Stomach (tissue), 8 donors: ENCODE measurements at regions not wholly inside any gene's neighbourhood (a gene's known extent, or its start where the extent isn't known, plus 50 kb on each side); places are given as distances from the start of the nearest gene placed in this dataset.

ENCODE experiments used
- DNase-seq, 2 donors: peaks; one replicate each; pipeline versions ENCODE4 v3.0.0 to v3.0.0-alpha.2; 2013 to 2019
- H3K27ac ChIP-seq, 5 donors: fragments of 200-600 bp in 4 of 5; sonication (generic) in 4 of 5; one replicate each; pipeline ENCODE4 v1.5.1; 2013 to 2019; ENCODE audit warnings: mild to moderate bottlenecking in 1 of 5, moderate library complexity in 1 of 5
- H3K27me3 ChIP-seq, 3 donors: fragments of 200-600 bp; sonication (generic); one replicate each; pipeline ENCODE4 v1.5.1; 2017 to 2019; ENCODE audit warnings: mixed run types in 1 of 3
- H3K36me3 ChIP-seq, 4 donors: fragments of 200-600 bp; sonication (generic); 1 replicate in 3 of 4; 2 replicates in 1 of 4; pipeline ENCODE4 v1.5.1; 2016 to 2019
- H3K4me1 ChIP-seq, 4 donors: fragments of 200-600 bp; sonication (generic); one replicate each; pipeline ENCODE4 v1.5.1; 2016 to 2019
- H3K4me3 ChIP-seq, 4 donors: fragments of 200-600 bp; sonication (generic) in 3 of 4; one replicate each; pipeline ENCODE4 v1.5.1; 2016 to 2019; ENCODE audit warnings: mild to moderate bottlenecking in 1 of 4
- H3K9me3 ChIP-seq, 4 donors: fragments of 200-600 bp; sonication (generic); one replicate each; pipeline ENCODE4 v1.5.1; 2016 to 2019
- EP300 ChIP-seq: sonication (generic); formaldehyde crosslinking; IDR thresholded peaks from one replicate; pipeline ENCODE4 v1.6.1; 2017; ENCODE audit warnings: antibody characterized with exemption
- POLR2A ChIP-seq, 4 donors: fragments of 450-650 bp; IDR thresholded peaks; one replicate each; pipeline ENCODE4 v1.6.1; 2016; ENCODE audit warnings: antibody characterized with exemption in 4 of 4, control low read depth in 2 of 4, mild to moderate bottlenecking in 1 of 4, moderate library complexity in 1 of 4
- POLR2AphosphoS5 ChIP-seq, 3 donors: sonication (generic); formaldehyde crosslinking; IDR thresholded peaks; one replicate each; pipeline ENCODE4 v1.6.1; 2016; ENCODE audit warnings: antibody characterized with exemption in 3 of 3
- WGBS, 5 donors: extraction: QIAGEN DNeasy Blood & Tissue Kit in 3 of 5; methylation state at CpG; one replicate each; pipeline versions ENCODE4 v1.1.5 to v1.1.7; 2013 to 2018; 5-methylcytosine and 5-hydroxymethylcytosine counted together
- intact Hi-C: fragments of 100-400 bp; cut with DNase I; formaldehyde crosslinking; loops from one replicate; pipeline ENCODE4 v1.15.1; 2023; ENCODE audit warnings: low total_unique reads
- TF ChIP-seq, protein P1 (sequence below), 7 experiments: fragments of 450-650 bp in 4 of 7; fragments of 200-600 bp in 3 of 7; sonication (generic) in 3 of 7; IDR thresholded peaks; one replicate each; pipeline ENCODE4 v1.5.1; 2016 to 2019; ENCODE audit warnings: antibody characterized with exemption in 7 of 7, control low read depth in 2 of 7, mild to moderate bottlenecking in 1 of 7
- donor health status: healthy with polysubstance abuse.
- donor health status: Bipolar disorder and iron deficiency.
- donor health status: healthy.

DNA sequence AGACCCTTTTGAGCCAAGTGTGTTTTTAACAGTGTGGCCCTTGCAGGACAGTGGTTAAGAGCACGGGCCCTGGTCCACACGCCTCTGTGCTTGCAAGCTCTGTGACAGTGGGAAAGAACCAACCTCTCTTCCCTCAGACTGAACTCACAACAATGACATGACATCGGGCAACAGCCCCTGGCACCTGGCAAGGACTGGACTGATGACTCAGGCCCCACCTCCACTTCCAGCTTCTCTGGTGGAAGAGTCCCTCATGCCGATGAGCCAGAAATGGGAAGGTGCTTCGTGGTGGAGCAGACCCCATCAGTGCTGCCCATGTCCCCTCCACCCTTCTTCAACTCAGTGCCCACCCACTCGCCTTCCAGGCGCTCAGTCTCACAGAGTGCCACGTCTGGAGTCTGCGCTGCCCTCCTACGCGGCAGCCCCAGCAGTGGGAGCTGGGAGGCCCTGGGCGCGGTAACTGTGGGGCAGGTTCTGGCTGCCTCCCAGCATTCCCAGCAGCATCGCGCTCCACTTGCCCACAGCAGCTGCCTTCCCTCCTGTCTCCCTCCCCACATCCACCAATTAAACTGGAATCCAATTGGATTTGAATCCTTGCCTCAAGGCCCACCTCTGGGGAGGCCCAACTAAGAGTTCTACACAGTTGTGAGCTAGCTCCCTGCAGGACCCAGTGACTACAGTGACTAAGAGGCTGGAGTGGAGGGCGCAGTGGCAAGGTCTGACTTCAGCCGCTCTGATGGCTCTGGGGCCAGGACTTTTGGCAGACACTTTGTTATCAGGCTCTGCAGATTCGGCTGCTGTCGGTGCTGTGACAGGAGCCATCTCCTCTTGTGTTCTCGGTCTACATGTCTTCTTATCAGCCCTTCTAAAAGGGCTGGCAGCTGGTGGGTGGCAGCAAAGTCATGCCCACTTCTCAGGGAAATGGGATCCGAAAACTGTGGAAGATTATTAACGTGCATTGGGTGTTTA, 156.8 kb upstream of the MLN start:
- no peaks in the 10 kb centered on the region for H3K4me1 ChIP-seq
- WGBS, 5 donors = 81 to 85% (median 82%) methylated on average over 20 to 22 of the region's 22 CpGs
- H3K36me3 ChIP-seq = no peaks in the 10 kb centered on the region
- no peaks in the 10 kb centered on the region for H3K9me3 ChIP-seq
- no peak for DNase-seq
- peaks cover 0 to 30% (median 0%) of the 10 kb centered on the region in 3 donors for H3K27me3 ChIP-seq
- intact Hi-C loops = no loop called here
- H3K27ac ChIP-seq = no peak overlapping the region
- no peak overlapping the region for H3K4me3 ChIP-seq
- TF ChIP-seq POLR2A (IDR thresholded peaks at IDR 0.05) (no peak), EP300 (no peak)
- TF ChIP-seq, protein P1, sequence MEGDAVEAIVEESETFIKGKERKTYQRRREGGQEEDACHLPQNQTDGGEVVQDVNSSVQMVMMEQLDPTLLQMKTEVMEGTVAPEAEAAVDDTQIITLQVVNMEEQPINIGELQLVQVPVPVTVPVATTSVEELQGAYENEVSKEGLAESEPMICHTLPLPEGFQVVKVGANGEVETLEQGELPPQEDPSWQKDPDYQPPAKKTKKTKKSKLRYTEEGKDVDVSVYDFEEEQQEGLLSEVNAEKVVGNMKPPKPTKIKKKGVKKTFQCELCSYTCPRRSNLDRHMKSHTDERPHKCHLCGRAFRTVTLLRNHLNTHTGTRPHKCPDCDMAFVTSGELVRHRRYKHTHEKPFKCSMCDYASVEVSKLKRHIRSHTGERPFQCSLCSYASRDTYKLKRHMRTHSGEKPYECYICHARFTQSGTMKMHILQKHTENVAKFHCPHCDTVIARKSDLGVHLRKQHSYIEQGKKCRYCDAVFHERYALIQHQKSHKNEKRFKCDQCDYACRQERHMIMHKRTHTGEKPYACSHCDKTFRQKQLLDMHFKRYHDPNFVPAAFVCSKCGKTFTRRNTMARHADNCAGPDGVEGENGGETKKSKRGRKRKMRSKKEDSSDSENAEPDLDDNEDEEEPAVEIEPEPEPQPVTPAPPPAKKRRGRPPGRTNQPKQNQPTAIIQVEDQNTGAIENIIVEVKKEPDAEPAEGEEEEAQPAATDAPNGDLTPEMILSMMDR (IDR thresholded peaks at IDR 0.05) = no peak

DNA sequence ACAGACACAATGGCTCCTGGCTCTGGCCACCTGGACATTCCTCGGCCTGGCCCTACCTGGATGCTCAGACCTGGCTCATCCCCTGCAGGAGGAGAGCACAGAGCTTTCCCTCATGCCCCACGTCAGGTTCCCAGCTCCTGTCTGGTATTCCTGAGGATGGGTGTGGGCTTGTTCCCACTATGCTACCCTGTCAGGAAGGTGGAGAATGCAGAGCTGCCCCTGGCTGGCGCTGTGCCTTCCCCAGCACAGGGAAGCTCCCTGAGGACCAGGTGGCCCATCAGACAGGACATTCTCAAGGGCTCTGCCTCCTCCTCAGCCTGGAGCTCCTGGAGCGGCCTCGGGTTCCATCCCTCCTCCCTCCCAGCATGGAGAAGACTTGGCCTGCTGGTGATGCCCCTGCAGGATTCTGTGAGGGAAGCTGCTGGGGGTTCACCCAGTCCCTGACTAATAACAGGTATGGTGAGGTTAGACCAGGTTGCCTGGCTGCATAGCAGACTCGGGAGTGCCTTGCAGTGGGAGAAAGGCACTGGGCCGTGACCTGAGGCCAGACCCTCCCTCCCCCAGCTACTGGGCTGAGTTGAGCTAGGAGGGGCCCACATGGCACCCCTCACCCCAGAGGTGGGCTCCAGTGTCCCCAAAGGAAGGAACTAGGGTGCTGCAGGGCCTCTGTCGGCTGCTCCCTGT, 156.0 kb upstream of the MLN start:
- no peaks in the 10 kb centered on the region for H3K4me1 ChIP-seq
- TF ChIP-seq POLR2A (IDR thresholded peaks at IDR 0.05) = no peak
- TF ChIP-seq EP300 = no peak
- TF ChIP-seq, protein P1 (IDR thresholded peaks at IDR 0.05) = no peak
- no peak for TF ChIP-seq POLR2AphosphoS5 (IDR thresholded peaks at IDR 0.05)
- H3K4me3 ChIP-seq = no peak overlapping the region
- H3K9me3 ChIP-seq = no peaks in the 10 kb centered on the region
- WGBS, 5 donors = 73 to 88% (median 78%) methylated on average over 3 to 8 of the region's 8 CpGs
- DNase-seq = no peak
- no peak overlapping the region for H3K27ac ChIP-seq
- H3K27me3 ChIP-seq = peaks cover 0 to 25% (median 0%) of the 10 kb centered on the region in 3 donors
- H3K36me3 ChIP-seq = no peaks in the 10 kb centered on the region
- intact Hi-C loops = no loop called here

DNA sequence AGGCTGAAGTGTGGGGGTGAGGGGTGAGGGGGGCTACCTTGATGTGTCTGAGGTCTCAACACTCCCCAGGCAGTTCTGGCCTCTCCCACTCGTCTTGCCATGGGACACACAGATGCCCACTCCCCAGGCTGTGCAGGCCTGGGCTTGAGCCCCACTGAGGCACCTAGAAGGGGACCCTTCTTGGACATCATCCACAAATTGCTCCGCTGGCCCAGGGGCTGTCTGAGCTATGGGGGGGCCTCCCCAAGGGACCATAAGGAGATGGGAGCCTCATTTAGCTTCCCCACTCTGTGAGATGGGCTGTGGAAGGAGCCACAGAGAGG, 155.5 kb upstream of the MLN start:
- no peak overlapping the region for H3K4me3 ChIP-seq
- intact Hi-C loops = no loop called here
- WGBS, 5 donors = 40 to 75% (median 51%) methylated on average over 1 to 2 of the region's 2 CpGs
- no peak for DNase-seq
- no peaks in the 10 kb centered on the region for H3K4me1 ChIP-seq
- TF ChIP-seq, protein P1 (IDR thresholded peaks at IDR 0.05) = no peak
- TF ChIP-seq POLR2A (IDR thresholded peaks at IDR 0.05) = no peak
- no peak for TF ChIP-seq EP300
- TF ChIP-seq POLR2AphosphoS5 (IDR thresholded peaks at IDR 0.05) = no peak
- H3K27me3 ChIP-seq = peaks cover 0 to 21% (median 0%) of the 10 kb centered on the region in 3 donors
- H3K9me3 ChIP-seq = no peaks in the 10 kb centered on the region
- H3K27ac ChIP-seq = no peak overlapping the region
- no peaks in the 10 kb centered on the region for H3K36me3 ChIP-seq

DNA sequence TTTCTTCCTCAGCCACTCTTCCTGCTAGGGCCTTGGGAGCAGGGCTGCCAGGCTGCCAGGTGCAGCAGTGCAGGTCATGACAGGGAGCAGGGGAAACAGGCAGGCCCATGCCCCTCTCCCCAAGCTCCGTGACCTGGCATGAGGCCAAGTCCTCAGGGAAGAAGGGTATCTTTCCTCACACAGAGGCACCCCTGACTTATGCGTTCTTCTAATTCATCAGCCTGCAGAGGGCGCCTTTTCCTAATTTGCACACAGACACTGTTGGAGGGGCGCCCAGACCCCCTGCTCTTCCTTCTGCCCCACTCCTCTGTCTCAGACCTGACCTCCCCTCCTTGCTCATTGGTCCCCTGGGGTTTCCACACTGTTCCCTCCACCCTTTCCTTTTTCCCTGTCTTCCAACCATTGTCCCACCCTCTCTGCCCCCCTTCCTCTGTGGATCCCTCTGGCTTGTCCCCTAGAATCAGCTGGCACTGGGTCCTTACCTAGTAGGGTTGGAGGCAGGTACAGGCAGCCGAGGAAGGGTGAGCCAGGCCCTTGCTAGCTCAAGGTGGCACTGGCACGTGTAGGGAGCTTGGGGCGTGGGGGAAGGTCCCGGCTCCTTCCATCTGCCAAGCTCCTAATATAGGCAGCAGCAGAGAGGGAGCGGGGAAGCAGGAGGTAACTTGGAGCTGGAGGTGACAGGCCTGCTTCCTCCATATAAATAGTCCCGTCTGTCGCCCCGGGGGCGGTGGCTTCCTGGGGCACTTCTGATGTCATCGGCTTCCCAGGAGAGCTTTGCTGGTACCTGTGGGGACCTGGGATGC, 154.9 kb upstream of the MLN start:
- H3K27ac ChIP-seq = no peak overlapping the region
- intact Hi-C loops = no loop called here
- no peaks in the 10 kb centered on the region for H3K4me1 ChIP-seq
- no peak for TF ChIP-seq EP300
- TF ChIP-seq POLR2AphosphoS5 (IDR thresholded peaks at IDR 0.05) = no peak
- TF ChIP-seq, protein P1 (IDR thresholded peaks at IDR 0.05) = no peak
- TF ChIP-seq POLR2A (IDR thresholded peaks at IDR 0.05) = no peak
- H3K27me3 ChIP-seq = peaks cover 0 to 16% (median 0%) of the 10 kb centered on the region in 3 donors
- DNase-seq = peak in 1 of 2 donors; percentile 38
- H3K9me3 ChIP-seq = no peaks in the 10 kb centered on the region
- no peaks in the 10 kb centered on the region for H3K36me3 ChIP-seq
- 47 to 57% (median 54%) methylated on average over 8 to 14 of the region's 14 CpGs for WGBS, 5 donors
- H3K4me3 ChIP-seq = no peak overlapping the region
